Activated CD4-positive, alpha-beta T cell treated with anti-CD3 and anti-CD28 coated beads for 36 hours (primary cell): ENCODE measurements at regions not wholly inside any gene's neighbourhood (a gene's known extent, or its start where the extent isn't known, plus 50 kb on each side); places are given as distances from the start of the nearest gene placed in this dataset.
"Not testable (repeated sequence)": the region's sequence is repeated elsewhere in the genome, so short reads cannot be mapped to it uniquely, and the experiment has no call there.

ENCODE experiments used
- ATAC-seq: fragments of 200-7000 bp; cut with Tn5 transposase; one replicate; pipeline ENCODE4 v1.10.0; 2021; ENCODE audit warnings: mild to moderate bottlenecking, moderate library complexity
- CTCF ChIA-PET: fragments of 350-600 bp; sonication (Branson Sonifier 250); formaldehyde crosslinking; loops from one replicate; lab custom pipeline; 2021; ENCODE audit warnings: antibody characterized with exemption; lab: Charles Lee
- POLR2A ChIA-PET: fragments of 350-600 bp; sonication (Branson Sonifier 250); formaldehyde crosslinking; loops from one replicate; lab custom pipeline; 2021; ENCODE audit warnings: antibody characterized with exemption, inconsistent platforms; lab: Charles Lee
- DNase-seq: peaks from one replicate; pipeline ENCODE4 v3.0.0-alpha.2; 2020
- H3K27ac Mint-ChIP-seq: one replicate; pipeline ENCODE4 v1.8.0; 2021; ENCODE audit warnings: mixed read lengths
- H3K27me3 Mint-ChIP-seq: one replicate; pipeline ENCODE4 v1.8.0; 2021; ENCODE audit warnings: mixed read lengths
- H3K36me3 Mint-ChIP-seq: one replicate; pipeline ENCODE4 v1.8.0; 2021; ENCODE audit warnings: low read depth, mixed read lengths
- H3K4me1 Mint-ChIP-seq: one replicate; pipeline ENCODE4 v1.8.0; 2021; ENCODE audit warnings: mixed read lengths
- H3K4me3 Mint-ChIP-seq: one replicate; pipeline ENCODE4 v1.8.0; 2021; ENCODE audit warnings: mild to moderate bottlenecking, moderate library complexity, mixed read lengths
- H3K9me3 Mint-ChIP-seq: one replicate; pipeline ENCODE4 v1.8.0; 2021; ENCODE audit warnings: low read depth, mixed read lengths
- intact Hi-C, 2 experiments: fragments of 100-400 bp; cut with DNase I in 1 of 2; cut with micrococcal nuclease in 1 of 2; formaldehyde crosslinking; loops; one replicate each; pipeline versions ENCODE4 v1.14.2 to v1.15.1; 2022 to 2024; cut with DNase I, micrococcal nuclease

GRCh38 chr4:126762663-126763247 lies 870.0 kb upstream of the INTU start:
- H3K27me3 Mint-ChIP-seq, result no peaks in the 10 kb centered on the region
- H3K9me3 Mint-ChIP-seq, result peaks cover 9% of the 10 kb centered on the region

GRCh38 chr4:126766241-126766640 lies 866.5 kb upstream of the INTU start:
- H3K27ac Mint-ChIP-seq, result no peak overlapping the region
- H3K36me3 Mint-ChIP-seq, result no peaks in the 10 kb centered on the region
- ChIA-PET CTCF (no interaction called here), POLR2A (no interaction called here)
- H3K9me3 Mint-ChIP-seq, result peaks cover 9% of the 10 kb centered on the region
- no peaks in the 10 kb centered on the region for H3K4me1 Mint-ChIP-seq
- no peaks in the 10 kb centered on the region for H3K27me3 Mint-ChIP-seq
- H3K4me3 Mint-ChIP-seq, result no peak overlapping the region
- intact Hi-C loops, result no loop called here
- no peak for ATAC-seq
- DNase-seq, result no peak

More at GRCh38 chr4:126762663-126763247, 870.0 kb upstream of the INTU start:
- ATAC-seq, result no peak
- POLR2A ChIA-PET, result no interaction called here
- intact Hi-C loops, result no loop called here
- H3K36me3 Mint-ChIP-seq, result no peaks in the 10 kb centered on the region
- CTCF ChIA-PET, result no interaction called here
- H3K4me3 Mint-ChIP-seq, result no peak overlapping the region
- H3K27ac Mint-ChIP-seq, result no peak overlapping the region
- no peak for DNase-seq
- H3K4me1 Mint-ChIP-seq, result no peaks in the 10 kb centered on the region

GRCh38 chr4:126768338-126768737 lies 864.4 kb upstream of the INTU start:
- no peaks in the 10 kb centered on the region for H3K4me1 Mint-ChIP-seq
- H3K27me3 Mint-ChIP-seq, result no peaks in the 10 kb centered on the region
- DNase-seq (no peak), ATAC-seq (no peak)
- peaks cover 7% of the 10 kb centered on the region for H3K9me3 Mint-ChIP-seq
- ChIA-PET POLR2A (no interaction called here), CTCF (no interaction called here)
- H3K36me3 Mint-ChIP-seq, result no peaks in the 10 kb centered on the region
- intact Hi-C loops, result no loop called here
- H3K4me3 Mint-ChIP-seq, result no peak overlapping the region
- H3K27ac Mint-ChIP-seq, result no peak overlapping the region

GRCh38 chr4:126770811-126771553 lies 861.8 kb upstream of the INTU start:
- H3K36me3 Mint-ChIP-seq, POLR2A ChIA-PET, intact Hi-C loops, H3K4me3 Mint-ChIP-seq, CTCF ChIA-PET, DNase-seq, ATAC-seq, H3K4me1 Mint-ChIP-seq, H3K27ac Mint-ChIP-seq, H3K9me3 Mint-ChIP-seq, H3K27me3 Mint-ChIP-seq: not testable (repeated sequence)

- intact Hi-C loops, H3K27me3 Mint-ChIP-seq, H3K4me1 Mint-ChIP-seq, ATAC-seq, H3K9me3 Mint-ChIP-seq, H3K36me3 Mint-ChIP-seq, POLR2A ChIA-PET, DNase-seq, CTCF ChIA-PET, H3K4me3 Mint-ChIP-seq, H3K27ac Mint-ChIP-seq: not testable (repeated sequence)
Observed at GRCh38 chr4:126771618-126772017, 861.1 kb upstream of the INTU start.

- DNase-seq, result no peak
- no peaks in the 10 kb centered on the region for H3K4me1 Mint-ChIP-seq
- no peaks in the 10 kb centered on the region for H3K27me3 Mint-ChIP-seq
- H3K9me3 Mint-ChIP-seq, result peaks cover 2% of the 10 kb centered on the region
- CTCF ChIA-PET, result no interaction called here
- H3K27ac Mint-ChIP-seq, result no peak overlapping the region
- intact Hi-C loops, result no loop called here
- H3K36me3 Mint-ChIP-seq, result no peaks in the 10 kb centered on the region
- ATAC-seq, result no peak
- no peak overlapping the region for H3K4me3 Mint-ChIP-seq
- POLR2A ChIA-PET, result no interaction called here
Observed at GRCh38 chr4:126772662-126773061, 860.1 kb upstream of the INTU start.

- ChIA-PET CTCF (no interaction called here), POLR2A (no interaction called here)
- intact Hi-C loops, result no loop called here
- Mint-ChIP-seq H3K36me3 (no peaks in the 10 kb centered on the region), H3K27ac (no peak overlapping the region), H3K4me1 (no peaks in the 10 kb centered on the region), H3K9me3 (peaks cover 2% of the 10 kb centered on the region), H3K4me3 (no peak overlapping the region), H3K27me3 (no peaks in the 10 kb centered on the region)
- ATAC-seq, result no peak
- DNase-seq, result no peak
Observed at GRCh38 chr4:126775485-126776106, 857.2 kb upstream of the INTU start.

DNA sequence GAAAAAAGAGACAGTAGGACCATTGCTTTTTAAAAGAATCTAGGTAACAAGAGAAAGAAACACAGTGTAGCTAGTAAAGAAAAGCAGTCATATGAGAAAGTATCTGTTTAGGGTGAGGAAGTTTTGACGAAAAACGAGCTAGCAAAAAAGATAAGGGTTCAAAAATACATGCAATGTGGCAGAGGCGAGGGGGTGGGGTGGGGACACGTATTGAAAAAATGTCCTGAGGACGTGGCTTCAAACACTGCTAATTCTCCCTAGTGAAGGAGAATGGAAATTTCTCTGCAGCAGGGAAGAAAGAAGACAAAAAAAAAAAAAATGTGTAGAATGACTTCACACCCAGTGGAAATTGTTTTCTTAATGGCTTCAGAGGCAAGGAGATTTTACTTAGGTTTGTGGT lies 856.4 kb upstream of the INTU start:
- Mint-ChIP-seq H3K4me3 (no peak overlapping the region), H3K36me3 (no peaks in the 10 kb centered on the region), H3K4me1 (no peaks in the 10 kb centered on the region), H3K27ac (no peak overlapping the region), H3K9me3 (peaks cover 2% of the 10 kb centered on the region), H3K27me3 (no peaks in the 10 kb centered on the region)
- no peak for DNase-seq
- intact Hi-C loops, result no loop called here
- ChIA-PET POLR2A (no interaction called here), CTCF (no interaction called here)
- ATAC-seq, result no peak

- Mint-ChIP-seq H3K4me3 (no peak overlapping the region), H3K9me3 (peaks cover 2% of the 10 kb centered on the region), H3K36me3 (no peaks in the 10 kb centered on the region), H3K27me3 (no peaks in the 10 kb centered on the region), H3K27ac (no peak overlapping the region), H3K4me1 (no peaks in the 10 kb centered on the region)
- no peak for DNase-seq
- ATAC-seq, result no peak
- intact Hi-C loops, result no loop called here
- CTCF ChIA-PET, result no interaction called here
- POLR2A ChIA-PET, result no interaction called here
Observed at GRCh38 chr4:126777649-126778048, 855.1 kb upstream of the INTU start.

DNA sequence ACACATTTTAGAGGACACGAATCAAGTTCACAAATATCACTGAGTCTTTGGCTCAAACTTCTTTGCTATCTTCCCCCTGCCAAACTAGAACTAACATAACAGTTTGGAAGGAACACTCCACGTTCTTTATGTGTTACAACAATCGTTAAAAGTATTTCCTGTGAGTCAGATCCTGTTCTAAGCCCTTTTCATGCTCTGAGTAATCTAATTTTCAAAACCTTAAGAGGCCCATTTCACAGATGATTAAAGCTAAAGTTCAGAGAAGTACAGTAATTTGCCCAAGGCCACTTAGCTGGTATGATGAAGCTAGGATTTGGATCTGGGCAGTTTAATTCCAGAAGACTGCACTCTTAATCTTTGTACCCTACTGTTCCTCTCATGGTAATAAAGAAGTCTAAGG lies 854.4 kb upstream of the INTU start:
- H3K4me3 Mint-ChIP-seq, result no peak overlapping the region
- H3K27me3 Mint-ChIP-seq, result no peaks in the 10 kb centered on the region
- intact Hi-C loops, result no loop called here
- H3K4me1 Mint-ChIP-seq, result no peaks in the 10 kb centered on the region
- peaks cover 2% of the 10 kb centered on the region for H3K9me3 Mint-ChIP-seq
- H3K27ac Mint-ChIP-seq, result no peak overlapping the region
- DNase-seq, result no peak
- CTCF ChIA-PET, result no interaction called here
- POLR2A ChIA-PET, result no interaction called here
- no peak for ATAC-seq
- H3K36me3 Mint-ChIP-seq, result no peaks in the 10 kb centered on the region

- Mint-ChIP-seq H3K27ac (no peak overlapping the region), H3K27me3 (no peaks in the 10 kb centered on the region), H3K36me3 (no peaks in the 10 kb centered on the region), H3K9me3 (peaks cover 2% of the 10 kb centered on the region), H3K4me1 (no peaks in the 10 kb centered on the region), H3K4me3 (no peak overlapping the region)
- no peak for DNase-seq
- no peak for ATAC-seq
- ChIA-PET CTCF (no interaction called here), POLR2A (no interaction called here)
- intact Hi-C loops, result no loop called here
Observed at GRCh38 chr4:126779001-126779400, 853.8 kb upstream of the INTU start.
